Heart left ventricle (tissue), 16 donors: ENCODE measurements at regions not wholly inside any gene's neighbourhood (a gene's known extent, or its start where the extent isn't known, plus 50 kb on each side); places are given as distances from the start of the nearest gene placed in this dataset.
"Not testable (repeated sequence)": the region's sequence is repeated elsewhere in the genome, so short reads cannot be mapped to it uniquely, and the experiment has no call there.

Experiments used
- ATAC-seq, 4 donors: fragments of 200-7000 bp; cut with Tn5 transposase; one replicate each; pipeline ENCODE4 v1.9.1; 2020 to 2022; ENCODE audit warnings: moderate library complexity in 4 of 4, mild to moderate bottlenecking in 3 of 4, moderate number of reproducible peaks in 1 of 4
- DNase-seq, 5 donors: peaks; one replicate each; pipeline ENCODE4 v3.0.0-alpha.2; 2020
- H3K27ac ChIP-seq, 12 donors: fragments of 200-600 bp; sonication (generic) in 4 of 12; one replicate each; pipeline versions ENCODE4 v1.5.0 to v1.8.0; 2016 to 2022; ENCODE audit warnings: mild to moderate bottlenecking in 2 of 12
- H3K27me3 ChIP-seq, 9 donors: fragments of 200-600 bp; sonication (generic) in 2 of 9; one replicate each; pipeline versions ENCODE4 v1.5.1 to v1.8.0; 2016 to 2022; ENCODE audit warnings: mild to moderate bottlenecking in 3 of 9
- H3K36me3 ChIP-seq, 9 donors: fragments of 200-600 bp; sonication (generic) in 2 of 9; one replicate each; pipeline versions ENCODE4 v1.5.0 to v1.8.0; 2018 to 2022; ENCODE audit warnings: mild to moderate bottlenecking in 2 of 9
- H3K4me1 ChIP-seq, 12 donors: fragments of 200-600 bp; sonication (generic) in 4 of 12; one replicate each; pipeline versions ENCODE4 v1.5.0 to v1.8.0; 2016 to 2022; ENCODE audit warnings: mild to moderate bottlenecking in 3 of 12
- H3K4me3 ChIP-seq, 12 donors: fragments of 200-600 bp; sonication (generic) in 4 of 12; one replicate each; pipeline versions ENCODE4 v1.5.0 to v1.8.0; 2017 to 2022; ENCODE audit warnings: mild to moderate bottlenecking in 9 of 12, moderate library complexity in 4 of 12
- H3K9me3 ChIP-seq, 12 donors: fragments of 200-600 bp; sonication (generic) in 4 of 12; one replicate each; pipeline versions ENCODE4 v1.5.0 to v1.8.0; 2016 to 2022; ENCODE audit warnings: mild to moderate bottlenecking in 1 of 12
- CTCF ChIP-seq, 12 donors: fragments of 200-600 bp; sonication (generic) in 4 of 12; IDR thresholded peaks; one replicate each; pipeline versions ENCODE4 v1.5.0 to v1.8.0; 2018 to 2022; ENCODE audit warnings: antibody characterized with exemption in 12 of 12, mild to moderate bottlenecking in 5 of 12
- POLR2A ChIP-seq, 2 donors: fragments of 450-650 bp; IDR thresholded peaks; one replicate each; pipeline ENCODE4 v1.6.1; 2017; ENCODE audit warnings: antibody characterized with exemption in 2 of 2, mild to moderate bottlenecking in 2 of 2, moderate library complexity in 2 of 2
- WGBS, 4 donors: extraction: QIAGEN DNeasy Blood & Tissue Kit in 2 of 4; methylation state at CpG; one replicate each; pipeline versions ENCODE4 v1.1.5 to v1.1.7; 2013 to 2018; 5-methylcytosine and 5-hydroxymethylcytosine counted together
- intact Hi-C, 10 donors: fragments of 100-400 bp; cut with DNase I; formaldehyde crosslinking; loops; one replicate each; pipeline versions ENCODE4 v1.11.1 to v1.14.2; 2022
- donor health status: ischemic (EF 13 %, LVEDD 7.1; RV severe dilation, severe dysfunction).
- donor health status: healthy with polysubstance abuse.
- donor health status: DM: no; HTN: yes; CAD: no.
- donor health status: DM: no; HTN: no; CAD: no.
- donor health status: ischemic (EF 25% LVEDD 6.9; RV normal size, moderate dysfunction).
- donor health status: ischemic (EF 25% LVEDD 5.7; RV mildly dilated, moderate dysfunction).
- donor health status: healthy.
- donor health status: DM: yes; HTN: yes; CAD: no.
- donor health status: ischemic (EF 35%, LVEDD 5.7; RV mildly dilated, moderate dysfunction).
- donor health status: nonischemic (EF 11% LVEDD 7.7; RV severe dilation, severe dysfunction).
- donor health status: DM: yes; HTN: yes; CAD: no.
- donor health status: PGD.
- donor health status: ischemic (EF 29% LVEDD 5.4; RV normal size, mild dysfunction).
- donor health status: nonischemic (EF 23%, LVEDD 6.1; RV moderate dilation, normal function).

GRCh38 chr10:131363416-131363815, 51.9 kb upstream of the TCERG1L start:
- Histone ChIP-seq H3K4me3 (no peak overlapping the region), H3K36me3 (no peaks in the 10 kb centered on the region), H3K27ac (no peak overlapping the region), H3K27me3 (peaks cover 0 to 10% (median 0%) of the 10 kb centered on the region in 9 donors), H3K9me3 (peaks cover 0 to 15% (median 7%) of the 10 kb centered on the region in 12 donors), H3K4me1 (no peaks in the 10 kb centered on the region)
- TF ChIP-seq POLR2A (IDR thresholded peaks at IDR 0.05) (no peak), CTCF (IDR thresholded peaks at IDR 0.05) (no peak)
- intact Hi-C loops = no loop called here
- no peak for ATAC-seq
- no peak for DNase-seq
- 53 to 56% (median 55%) methylated on average over 2 of the region's 2 CpGs for WGBS, 4 donors

- ATAC-seq (no peak), DNase-seq (no peak)
- intact Hi-C loops = no loop called here
- Histone ChIP-seq H3K9me3 (peaks cover 0 to 25% (median 13%) of the 10 kb centered on the region in 12 donors), H3K27ac (no peak overlapping the region), H3K27me3 (no peaks in the 10 kb centered on the region), H3K4me1 (no peaks in the 10 kb centered on the region), H3K4me3 (no peak overlapping the region), H3K36me3 (no peaks in the 10 kb centered on the region)
- 57 to 66% (median 63%) methylated on average over 6 to 8 of the region's 8 CpGs for WGBS, 4 donors
- TF ChIP-seq POLR2A (IDR thresholded peaks at IDR 0.05) = no peak
Observed at GRCh38 chr10:131371571-131371970, 60.0 kb upstream of the TCERG1L start.

- Histone ChIP-seq H3K27me3 (peaks cover 0 to 13% (median 0%) of the 10 kb centered on the region in 9 donors), H3K27ac (no peak overlapping the region), H3K9me3 (no peaks in the 10 kb centered on the region), H3K4me1 (no peaks in the 10 kb centered on the region), H3K4me3 (no peak overlapping the region), H3K36me3 (no peaks in the 10 kb centered on the region)
- DNase-seq = no peak
- TF ChIP-seq POLR2A (IDR thresholded peaks at IDR 0.05) (no peak), CTCF (IDR thresholded peaks at IDR 0.05) (no peak)
- intact Hi-C loops = no loop called here
- no peak for ATAC-seq
- WGBS, 4 donors = 77 to 81% (median 79%) methylated on average over 13 of the region's 13 CpGs
Observed at GRCh38 chr10:131381576-131381975, 70.1 kb upstream of the TCERG1L start.

GRCh38 chr10:131385161-131385872, 73.8 kb upstream of the TCERG1L start:
- ATAC-seq, H3K4me3 ChIP-seq, H3K27ac ChIP-seq, H3K36me3 ChIP-seq, H3K4me1 ChIP-seq, H3K9me3 ChIP-seq, DNase-seq, intact Hi-C loops: not testable (repeated sequence)
- peaks cover 0 to 29% (median 0%) of the 10 kb centered on the region in 9 donors for H3K27me3 ChIP-seq
- WGBS, 4 donors = 71 to 78% (median 74%) methylated on average over 9 of the region's 9 CpGs

GRCh38 chr10:131387018-131387529, 75.6 kb upstream of the TCERG1L start:
- intact Hi-C loops = no loop called here
- TF ChIP-seq CTCF (IDR thresholded peaks at IDR 0.05) (no peak), POLR2A (IDR thresholded peaks at IDR 0.05) (no peak)
- WGBS, 4 donors = 31 to 41% (median 38%) methylated on average over 11 of the region's 11 CpGs

More at GRCh38 chr10:131387018-131387529, 75.6 kb upstream of the TCERG1L start:
- Histone ChIP-seq H3K27ac (no peak overlapping the region), H3K4me1 (no peaks in the 10 kb centered on the region), H3K27me3 (peaks cover 0 to 30% (median 0%) of the 10 kb centered on the region in 9 donors), H3K36me3 (no peaks in the 10 kb centered on the region), H3K4me3 (no peak overlapping the region), H3K9me3 (no peaks in the 10 kb centered on the region)
- DNase-seq (no peak), ATAC-seq (no peak)
